CD4-positive, alpha-beta T cell (primary cell): ENCODE measurements at regions not wholly inside any gene's neighbourhood (a gene's known extent, or its start where the extent isn't known, plus 50 kb on each side); places are given as distances from the start of the nearest gene placed in this dataset.

ENCODE experiments used
- ATAC-seq: fragments of 200-7000 bp; cut with Tn5 transposase; one replicate; pipeline ENCODE4 v1.10.0; 2022; ENCODE audit warnings: mild to moderate bottlenecking; ENCODE audit not compliant: poor library complexity
- CTCF ChIA-PET: fragments of 350-600 bp; sonication (Branson Sonifier 250); formaldehyde crosslinking; loops from one replicate; lab custom pipeline; 2021; ENCODE audit warnings: antibody characterized with exemption, inconsistent platforms; lab: Charles Lee
- POLR2A ChIA-PET: fragments of 350-600 bp; sonication (Branson Sonifier 250); formaldehyde crosslinking; loops from one replicate; lab custom pipeline; 2021; ENCODE audit warnings: antibody characterized with exemption, inconsistent platforms; lab: Charles Lee
- DNase-seq, 14 experiments: peaks; one replicate each; pipeline ENCODE4 v3.0.0-alpha.2; 2013 to 2020; ENCODE audit warnings: mixed read lengths in 2 of 14
- H3K27ac ChIP-seq, 2 donors: one replicate each; pipeline versions ENCODE4 v1.5.1 to v1.7.0; 2013; ENCODE audit warnings: low read length in 2 of 2, low read depth in 1 of 2, mild to moderate bottlenecking in 1 of 2
- H3K27me3 ChIP-seq, 2 experiments: 1 replicate in 1 of 2; 2 replicates in 1 of 2; pipeline versions ENCODE4 v1.6.1 to v1.7.0; 2013; ENCODE audit warnings: low read length in 2 of 2, control low read depth in 1 of 2, mild to moderate bottlenecking in 1 of 2, moderate library complexity in 1 of 2; ENCODE audit not compliant: insufficient read depth in 2 of 2, control insufficient read depth in 1 of 2
- H3K36me3 ChIP-seq: one replicate; pipeline ENCODE4 v1.6.1; 2013; ENCODE audit warnings: low read length, control low read depth; ENCODE audit not compliant: insufficient read depth
- H3K4me1 ChIP-seq: one replicate; pipeline ENCODE4 v1.6.1; 2013; ENCODE audit warnings: low read length, control low read depth; ENCODE audit not compliant: insufficient read depth
- H3K4me3 ChIP-seq: one replicate; pipeline ENCODE4 v1.5.1; 2013; ENCODE audit warnings: mild to moderate bottlenecking, low read length, moderate library complexity
- H3K9me3 ChIP-seq, 2 experiments: 1 replicate in 1 of 2; 2 replicates in 1 of 2; pipeline versions ENCODE4 v1.6.1 to v1.7.0; 2013; ENCODE audit warnings: low read length in 2 of 2, mild to moderate bottlenecking in 2 of 2, control low read depth in 1 of 2, moderate library complexity in 1 of 2; ENCODE audit not compliant: control insufficient read depth in 1 of 2, insufficient read depth in 1 of 2
- H3K27ac Mint-ChIP-seq: one replicate; pipeline ENCODE4 v1.8.0; 2020; ENCODE audit warnings: mixed read lengths
- H3K27me3 Mint-ChIP-seq: one replicate; pipeline ENCODE4 v1.8.0; 2021; ENCODE audit warnings: mixed read lengths
- H3K36me3 Mint-ChIP-seq: one replicate; pipeline ENCODE4 v1.8.0; 2021; ENCODE audit warnings: low read depth, mixed read lengths
- H3K4me1 Mint-ChIP-seq: one replicate; pipeline ENCODE4 v1.8.0; 2021; ENCODE audit warnings: low read depth, mixed read lengths
- H3K4me3 Mint-ChIP-seq: one replicate; pipeline ENCODE4 v1.8.0; 2020; ENCODE audit warnings: mild to moderate bottlenecking, mixed read lengths
- H3K9me3 Mint-ChIP-seq: one replicate; pipeline ENCODE4 v1.8.0; 2020; ENCODE audit warnings: mixed read lengths
- CTCF ChIP-seq: fragments of 200-600 bp; IDR thresholded peaks from one replicate; pipeline ENCODE4 v1.8.0; 2022; ENCODE audit warnings: antibody characterized with exemption, mild to moderate bottlenecking
- intact Hi-C, 2 experiments: fragments of 100-400 bp; cut with DNase I in 1 of 2; cut with micrococcal nuclease in 1 of 2; formaldehyde crosslinking; loops; one replicate each; pipeline versions ENCODE4 v1.15.1 to v1.9.0; 2023 to 2025; cut with DNase I, micrococcal nuclease

GRCh38 chr4:19684084-19684483, 567.6 kb upstream of the SLIT2 start:
- Histone ChIP-seq H3K4me1 (no peaks in the 10 kb centered on the region), H3K4me3 (no peak overlapping the region), H3K27ac (no peak overlapping the region), H3K9me3 (no peaks in the 10 kb centered on the region), H3K36me3 (no peaks in the 10 kb centered on the region), H3K27me3 (no peaks in the 10 kb centered on the region)
- DNase-seq, result no peak
- Mint-ChIP-seq H3K27me3 (no peaks in the 10 kb centered on the region), H3K9me3 (peaks cover 5% of the 10 kb centered on the region), H3K36me3 (no peaks in the 10 kb centered on the region), H3K4me1 (no peaks in the 10 kb centered on the region), H3K27ac (no peak overlapping the region), H3K4me3 (no peak overlapping the region)
- ChIA-PET POLR2A (no interaction called here), CTCF (no interaction called here)
- TF ChIP-seq CTCF, result no peak
- no peak for ATAC-seq
- intact Hi-C loops, result no loop called here

GRCh38 chr4:19683426-19683825, 568.3 kb upstream of the SLIT2 start:
- H3K27ac Mint-ChIP-seq, result no peak overlapping the region
- Histone ChIP-seq H3K4me3 (no peak overlapping the region), H3K27me3 (no peaks in the 10 kb centered on the region), H3K4me1 (no peaks in the 10 kb centered on the region), H3K27ac (no peak overlapping the region), H3K9me3 (no peaks in the 10 kb centered on the region), H3K36me3 (no peaks in the 10 kb centered on the region)
- no peak for ATAC-seq
- no peak for TF ChIP-seq CTCF
- intact Hi-C loops, result no loop called here
- H3K4me3 Mint-ChIP-seq, result no peak overlapping the region
- peaks cover 5% of the 10 kb centered on the region for H3K9me3 Mint-ChIP-seq
- DNase-seq, result no peak
- no peaks in the 10 kb centered on the region for H3K27me3 Mint-ChIP-seq
- H3K36me3 Mint-ChIP-seq, result no peaks in the 10 kb centered on the region
- no peaks in the 10 kb centered on the region for H3K4me1 Mint-ChIP-seq
- CTCF ChIA-PET, result no interaction called here
- POLR2A ChIA-PET, result no interaction called here

- H3K36me3 Mint-ChIP-seq, result no peaks in the 10 kb centered on the region
- ATAC-seq, result no peak
These were observed 574.5 kb upstream of the SLIT2 start for GRCh38 chr4:19677211-19677610.

More at GRCh38 chr4:19677211-19677610, 574.5 kb upstream of the SLIT2 start:
- Mint-ChIP-seq H3K4me3 (no peak overlapping the region), H3K27ac (no peak overlapping the region), H3K9me3 (peaks cover 15% of the 10 kb centered on the region), H3K4me1 (no peaks in the 10 kb centered on the region), H3K27me3 (no peaks in the 10 kb centered on the region)
- ChIA-PET CTCF (no interaction called here), POLR2A (no interaction called here)
- no peaks in the 10 kb centered on the region for H3K36me3 ChIP-seq
- intact Hi-C loops, result no loop called here
- no peak for TF ChIP-seq CTCF
- H3K9me3 ChIP-seq, result peaks cover 3% of the 10 kb centered on the region in 2 experiments
- no peak for DNase-seq
- no peaks in the 10 kb centered on the region for H3K4me1 ChIP-seq
- H3K27ac ChIP-seq, result no peak overlapping the region
- H3K4me3 ChIP-seq, result no peak overlapping the region
- H3K27me3 ChIP-seq, result no peaks in the 10 kb centered on the region
